Mesenchymal stem cell (in vitro differentiated cells and primary cell): ENCODE measurements at regions not wholly inside any gene's neighbourhood (a gene's known extent, or its start where the extent isn't known, plus 50 kb on each side); places are given as distances from the start of the nearest gene placed in this dataset.
"Not testable (repeated sequence)": the region's sequence is repeated elsewhere in the genome, so short reads cannot be mapped to it uniquely, and the experiment has no call there.

Source experiments
- DNase-seq: peaks from one replicate; pipeline ENCODE4 v3.0.0-alpha.2; 2013
- H2AFZ ChIP-seq: one replicate; pipeline ENCODE4 v1.6.1; 2013; ENCODE audit warnings: low read depth, mild to moderate bottlenecking, control low read depth, inconsistent platforms, low read length, moderate library complexity
- H2AK5ac ChIP-seq: 2 replicates; pipeline ENCODE4 v1.6.1; 2013; ENCODE audit warnings: low read length, moderate library complexity, mild to moderate bottlenecking, inconsistent platforms; ENCODE audit not compliant: severe bottlenecking
- H2BK120ac ChIP-seq: one replicate; pipeline ENCODE4 v1.6.1; 2013; ENCODE audit warnings: low read depth, mild to moderate bottlenecking, inconsistent platforms, low read length, moderate library complexity
- H2BK12ac ChIP-seq, 2 experiments: one replicate each; pipeline ENCODE4 v1.6.1; 2013; ENCODE audit warnings: inconsistent platforms in 2 of 2, low read length in 2 of 2, mild to moderate bottlenecking in 2 of 2, moderate library complexity in 2 of 2, control low read depth in 1 of 2
- H2BK15ac ChIP-seq: one replicate; pipeline ENCODE4 v1.6.1; 2013; ENCODE audit warnings: mild to moderate bottlenecking, low read depth, inconsistent platforms; ENCODE audit not compliant: poor library complexity, severe bottlenecking
- H2BK5ac ChIP-seq: 2 replicates; pipeline ENCODE4 v1.6.1; 2013; ENCODE audit warnings: low read depth, mild to moderate bottlenecking, low read length, control low read depth, inconsistent platforms; ENCODE audit not compliant: poor library complexity, severe bottlenecking
- H3K14ac ChIP-seq, 2 experiments: one replicate each; pipeline ENCODE4 v1.6.1; 2013; ENCODE audit warnings: inconsistent platforms in 2 of 2, low read length in 2 of 2, control low read depth in 1 of 2, mild to moderate bottlenecking in 1 of 2, moderate library complexity in 1 of 2
- H3K18ac ChIP-seq, 2 experiments: one replicate each; pipeline ENCODE4 v1.6.1; 2013; ENCODE audit warnings: inconsistent platforms in 2 of 2, low read length in 2 of 2, control low read depth in 1 of 2, low read depth in 1 of 2, mild to moderate bottlenecking in 1 of 2
- H3K23ac ChIP-seq, 2 experiments: one replicate each; pipeline ENCODE4 v1.6.1; 2013; ENCODE audit warnings: inconsistent platforms in 2 of 2, low read length in 2 of 2, mild to moderate bottlenecking in 2 of 2, moderate library complexity in 2 of 2, control low read depth in 1 of 2
- H3K27ac ChIP-seq: 2 replicates; pipeline ENCODE4 v1.5.1; 2013; ENCODE audit warnings: mild to moderate bottlenecking, moderate library complexity, low read length, control low read depth, inconsistent platforms; ENCODE audit not compliant: poor library complexity, severe bottlenecking
- H3K27me3 ChIP-seq, 2 experiments: 2 replicates each; pipeline versions ENCODE4 v1.6.1 to v1.7.0; 2013; ENCODE audit warnings: low read length in 2 of 2, mild to moderate bottlenecking in 2 of 2, moderate library complexity in 2 of 2, control low read depth in 1 of 2, inconsistent platforms in 1 of 2; ENCODE audit not compliant: control insufficient read depth in 1 of 2, insufficient read depth in 1 of 2
- H3K36me3 ChIP-seq, 2 experiments: 2 replicates each; pipeline versions ENCODE4 v1.6.1 to v1.7.0; 2013; ENCODE audit warnings: low read length in 2 of 2, control low read depth in 1 of 2, inconsistent platforms in 1 of 2, low read depth in 1 of 2, mild to moderate bottlenecking in 1 of 2; ENCODE audit not compliant: insufficient read depth in 2 of 2, control insufficient read depth in 1 of 2
- H3K4ac ChIP-seq, 2 experiments: one replicate each; pipeline ENCODE4 v1.6.1; 2013; ENCODE audit warnings: inconsistent platforms in 2 of 2, low read length in 2 of 2, mild to moderate bottlenecking in 2 of 2, moderate library complexity in 2 of 2, control low read depth in 1 of 2, low read depth in 1 of 2
- H3K4me1 ChIP-seq: 2 replicates; pipeline ENCODE4 v1.6.1; 2013; ENCODE audit warnings: low read depth, low read length, control low read depth; ENCODE audit not compliant: control insufficient read depth, insufficient read depth
- H3K4me2 ChIP-seq: 2 replicates; pipeline ENCODE4 v1.6.1; 2013; ENCODE audit warnings: low read length, mild to moderate bottlenecking, inconsistent platforms; ENCODE audit not compliant: poor library complexity, severe bottlenecking
- H3K4me3 ChIP-seq, 2 experiments: 2 replicates each; pipeline versions ENCODE4 v1.5.1 to v1.7.0; 2013; ENCODE audit warnings: low read length in 2 of 2, mild to moderate bottlenecking in 2 of 2, control low read depth in 1 of 2, low read depth in 1 of 2; ENCODE audit not compliant: insufficient read depth in 1 of 2
- H3K79me1 ChIP-seq: replicated peaks from 2 replicates; pipeline ENCODE4 v1.6.1; 2013; ENCODE audit warnings: mild to moderate bottlenecking, control low read depth, low read length, inconsistent platforms; ENCODE audit not compliant: poor library complexity, severe bottlenecking
- H3K9ac ChIP-seq: 2 replicates; pipeline ENCODE4 v1.7.0; 2013; ENCODE audit warnings: mild to moderate bottlenecking, low read length, moderate library complexity
- H3K9me3 ChIP-seq: 2 replicates; pipeline ENCODE4 v1.7.0; 2013; ENCODE audit warnings: mild to moderate bottlenecking, low read length; ENCODE audit not compliant: control insufficient read depth
- H4K8ac ChIP-seq: one replicate; pipeline ENCODE4 v1.6.1; 2013; ENCODE audit warnings: inconsistent platforms, mild to moderate bottlenecking, low read length, moderate library complexity
- H4K91ac ChIP-seq: one replicate; pipeline ENCODE4 v1.6.1; 2013; ENCODE audit warnings: mild to moderate bottlenecking, low read length, inconsistent platforms
- WGBS: methylation state at CpG from one replicate; pipeline ENCODE4 v1.1.7; 2013; ENCODE audit warnings: mixed read lengths; 5-methylcytosine and 5-hydroxymethylcytosine counted together

- H3K79me1 ChIP-seq = no peaks in the 10 kb centered on the region
Measured at GRCh38 chr12:131271724-131272123, 318.0 kb downstream of the ADGRD1 start.

GRCh38 chr12:131272283-131272814 is 318.6 kb downstream of the ADGRD1 start:
- WGBS = 70% methylated on average over 8 of the region's 8 CpGs
- not testable (repeated sequence) for H3K79me1 ChIP-seq, H3K9ac ChIP-seq, H3K18ac ChIP-seq, H3K4me3 ChIP-seq, H3K4ac ChIP-seq, H4K91ac ChIP-seq, H2AFZ ChIP-seq, H2BK120ac ChIP-seq, H3K4me2 ChIP-seq, H2BK12ac ChIP-seq, H3K27ac ChIP-seq, H3K14ac ChIP-seq, H4K8ac ChIP-seq, H3K36me3 ChIP-seq, H2BK15ac ChIP-seq, DNase-seq, H3K4me1 ChIP-seq, H2AK5ac ChIP-seq, H3K23ac ChIP-seq, H3K9me3 ChIP-seq
- Histone ChIP-seq H2BK5ac (peak overlapping the region; percentile 19), H3K27me3 (peaks cover 0 to 18% of the 10 kb centered on the region in 2 experiments)

More at GRCh38 chr12:131271724-131272123, 318.0 kb downstream of the ADGRD1 start:
- Histone ChIP-seq H4K8ac (no peak overlapping the region), H3K4me1 (no peaks in the 10 kb centered on the region), H2BK15ac (no peak overlapping the region), H3K14ac (no peak overlapping the region), H2AK5ac (no peak overlapping the region), H3K9ac (no peak overlapping the region), H2BK5ac (no peak overlapping the region), H3K27ac (no peak overlapping the region), H3K27me3 (peaks cover 0 to 22% of the 10 kb centered on the region in 2 experiments), H3K18ac (no peak overlapping the region), H3K4me2 (no peak overlapping the region), H2AFZ (no peak overlapping the region), H3K36me3 (no peaks in the 10 kb centered on the region), H3K23ac (no peak overlapping the region), H3K4ac (no peak overlapping the region), H2BK120ac (no peak overlapping the region), H3K4me3 (no peak overlapping the region), H3K9me3 (no peaks in the 10 kb centered on the region), H2BK12ac (no peak overlapping the region), H4K91ac (no peak overlapping the region)
- DNase-seq = no peak

GRCh38 chr12:131273291-131273845 is 319.7 kb downstream of the ADGRD1 start:
- Histone ChIP-seq H3K27ac (no peak overlapping the region), H2BK5ac (no peak overlapping the region), H3K79me1 (no peaks in the 10 kb centered on the region), H3K27me3 (peaks cover 0 to 18% of the 10 kb centered on the region in 2 experiments), H3K4ac (no peak overlapping the region), H3K9me3 (no peaks in the 10 kb centered on the region), H4K8ac (no peak overlapping the region), H2BK120ac (no peak overlapping the region), H3K14ac (no peak overlapping the region), H3K4me2 (no peak overlapping the region), H3K9ac (no peak overlapping the region), H2BK12ac (no peak overlapping the region), H2BK15ac (no peak overlapping the region), H4K91ac (no peak overlapping the region), H2AK5ac (no peak overlapping the region), H3K18ac (no peak overlapping the region), H2AFZ (no peak overlapping the region), H3K4me1 (no peaks in the 10 kb centered on the region), H3K4me3 (no peak overlapping the region), H3K36me3 (no peaks in the 10 kb centered on the region), H3K23ac (no peak overlapping the region)
- no peak for DNase-seq
- WGBS = 72% methylated on average over 11 of the region's 11 CpGs

GRCh38 chr12:131274061-131274460 is 320.4 kb downstream of the ADGRD1 start:
- peak overlapping the region in 1 of 2 experiments; percentile 17 for H3K4me3 ChIP-seq
- no peak overlapping the region for H4K91ac ChIP-seq
- H4K8ac ChIP-seq = no peak overlapping the region
- H2AK5ac ChIP-seq = no peak overlapping the region
- no peak overlapping the region for H3K14ac ChIP-seq
- H2AFZ ChIP-seq = no peak overlapping the region
- no peak overlapping the region for H2BK120ac ChIP-seq
- H3K4me1 ChIP-seq = no peaks in the 10 kb centered on the region
- no peak for DNase-seq
- no peak overlapping the region for H3K23ac ChIP-seq
- H3K36me3 ChIP-seq = no peaks in the 10 kb centered on the region
- no peak overlapping the region for H3K4me2 ChIP-seq
- no peak overlapping the region for H3K18ac ChIP-seq
- no peak overlapping the region for H2BK12ac ChIP-seq
- no peak overlapping the region for H2BK15ac ChIP-seq
- H3K79me1 ChIP-seq = no peaks in the 10 kb centered on the region
- no peaks in the 10 kb centered on the region for H3K9me3 ChIP-seq
- 84% methylated on average over 12 of the region's 12 CpGs for WGBS
- no peak overlapping the region for H3K4ac ChIP-seq
- no peak overlapping the region for H3K9ac ChIP-seq
- no peak overlapping the region for H2BK5ac ChIP-seq
- H3K27ac ChIP-seq = no peak overlapping the region
- peaks cover 0 to 21% of the 10 kb centered on the region in 2 experiments for H3K27me3 ChIP-seq
